Activated CD4-positive, CD25-positive, alpha-beta regulatory T cell treated with anti-CD3 and anti-CD28 coated beads, Interleukin-2, amount 50 U/mL, for 24 hours (primary cell): ENCODE measurements at regions not wholly inside any gene's neighbourhood (a gene's known extent, or its start where the extent isn't known, plus 50 kb on each side); places are given as distances from the start of the nearest gene placed in this dataset.
"Not testable (repeated sequence)": the region's sequence is repeated elsewhere in the genome, so short reads cannot be mapped to it uniquely, and the experiment has no call there.

ENCODE experiments used
- ATAC-seq, 2 donors: fragments of 150-1000 bp; cut with Tn5 transposase; one replicate each; pipeline ENCODE4 v1.10.0; 2021; ENCODE audit warnings: mild to moderate bottlenecking in 1 of 2, moderate library complexity in 1 of 2

DNA sequence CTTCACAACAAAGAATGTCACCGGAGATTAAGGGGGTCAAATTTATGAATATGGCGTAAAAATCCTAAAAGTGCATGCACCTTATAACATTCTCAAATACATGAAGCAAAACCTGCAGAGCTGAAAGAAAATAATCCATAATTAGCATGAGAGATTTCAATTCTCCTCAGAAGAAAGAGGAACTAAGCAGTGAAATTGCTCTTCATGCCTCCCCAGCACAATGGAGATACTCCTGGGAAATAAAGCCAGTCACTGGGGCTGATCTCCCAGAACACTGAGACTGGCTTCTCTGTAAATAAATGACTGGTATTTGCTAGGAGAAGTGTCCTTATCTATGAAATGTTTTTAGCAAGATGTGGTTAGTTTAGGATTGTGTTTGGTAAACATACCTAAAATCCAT lies 68.1 kb downstream of the GOLGA6L6 start:
- not testable (repeated sequence) for ATAC-seq

DNA sequence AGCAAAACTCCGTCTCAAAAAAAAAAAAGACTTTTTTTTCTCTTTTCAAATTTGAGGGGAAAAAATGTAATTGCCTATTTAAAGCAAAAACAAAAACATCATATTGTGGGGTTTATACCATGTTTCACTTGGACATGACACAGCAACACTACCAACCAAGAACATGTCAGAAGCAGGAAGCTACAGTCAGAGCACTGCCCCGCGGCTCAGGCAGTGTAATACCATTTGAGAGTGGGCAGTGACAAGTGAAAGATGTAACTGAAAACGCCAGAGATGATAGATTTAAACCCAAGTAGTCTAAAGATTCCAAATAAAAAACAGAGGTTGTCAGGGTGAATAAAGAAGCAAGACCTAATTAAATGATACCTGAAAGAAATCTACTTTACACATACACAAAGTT lies 68.6 kb downstream of the GOLGA6L6 start:
- ATAC-seq = not testable (repeated sequence)

DNA sequence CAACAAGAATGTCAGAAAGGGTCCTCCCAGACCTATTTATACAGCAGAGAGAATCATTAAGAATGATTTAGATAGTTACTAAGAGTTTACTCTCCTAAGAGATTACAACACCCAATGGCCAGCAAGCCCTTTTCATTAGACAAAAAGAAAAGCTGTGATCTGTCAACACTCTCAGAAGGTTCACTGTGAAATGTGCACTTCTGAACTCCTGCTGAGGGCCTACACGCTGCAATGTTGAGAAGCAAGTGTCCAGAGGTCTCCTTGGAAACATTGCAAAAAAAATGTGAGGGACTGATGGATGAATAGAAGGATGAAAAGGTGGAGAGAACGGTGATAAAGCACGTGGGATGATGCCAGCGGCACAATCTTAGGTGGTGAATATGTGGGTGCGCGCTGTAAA lies 70.8 kb downstream of the GOLGA6L6 start:
- ATAC-seq = not testable (repeated sequence)

DNA sequence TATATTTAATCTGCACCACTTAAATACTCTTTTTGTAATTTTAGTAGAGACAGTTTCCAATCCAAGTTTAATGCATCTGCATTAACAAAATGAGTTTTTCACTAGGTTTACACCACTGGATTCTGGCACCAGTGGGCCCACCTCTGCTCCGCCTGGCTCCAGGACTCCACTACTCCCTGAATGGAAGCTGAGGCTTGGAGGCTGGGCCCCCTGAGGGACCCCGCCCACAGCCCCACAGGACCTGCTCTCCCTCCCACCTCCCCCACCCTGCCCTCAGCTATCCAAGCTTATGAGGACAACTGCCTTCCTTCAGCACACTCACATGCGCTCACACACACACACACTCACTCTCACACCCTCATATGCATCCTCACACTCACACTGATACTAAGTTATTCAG lies 100.5 kb downstream of the GOLGA6L6 start:
- not testable (repeated sequence) for ATAC-seq

DNA sequence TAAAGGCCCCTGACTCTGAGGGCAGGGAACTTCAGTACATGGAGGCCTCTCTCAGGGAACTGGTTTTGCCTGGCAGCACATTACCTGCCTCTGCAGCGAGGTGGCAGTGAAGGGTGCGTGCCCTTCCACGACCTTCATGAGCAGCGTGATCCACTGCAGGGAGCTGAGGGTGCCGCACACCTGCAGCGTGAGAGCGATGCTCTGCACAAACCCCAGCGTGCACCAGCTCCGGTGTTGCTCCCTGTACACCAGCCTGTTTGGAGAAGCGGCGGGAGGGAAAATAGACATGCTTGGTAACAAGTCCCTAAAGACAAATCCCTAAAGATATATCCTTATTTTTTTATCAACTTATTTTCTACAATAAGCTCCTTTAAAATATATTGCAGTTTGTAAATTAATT lies 101.2 kb downstream of the GOLGA6L6 start:
- ATAC-seq = not testable (repeated sequence)

DNA sequence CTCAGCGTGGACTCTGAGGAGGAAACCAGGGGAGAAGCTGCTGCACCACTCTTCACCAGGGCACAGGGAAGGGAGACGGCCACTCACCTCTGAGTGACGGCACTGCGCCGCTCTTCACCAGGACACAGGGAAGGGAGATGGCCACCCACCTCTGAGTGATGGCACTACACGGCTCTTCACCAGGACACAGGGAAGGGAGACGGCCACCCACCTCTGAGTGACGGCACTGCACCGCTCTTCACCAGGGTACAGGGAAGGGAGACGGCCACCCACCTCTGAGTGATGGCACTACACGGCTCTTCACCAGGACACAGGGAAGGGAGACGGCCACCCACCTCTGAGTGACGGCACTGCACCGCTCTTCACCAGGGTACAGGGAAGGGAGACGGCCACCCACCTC lies 102.5 kb downstream of the GOLGA6L6 start:
- not testable (repeated sequence) for ATAC-seq

DNA sequence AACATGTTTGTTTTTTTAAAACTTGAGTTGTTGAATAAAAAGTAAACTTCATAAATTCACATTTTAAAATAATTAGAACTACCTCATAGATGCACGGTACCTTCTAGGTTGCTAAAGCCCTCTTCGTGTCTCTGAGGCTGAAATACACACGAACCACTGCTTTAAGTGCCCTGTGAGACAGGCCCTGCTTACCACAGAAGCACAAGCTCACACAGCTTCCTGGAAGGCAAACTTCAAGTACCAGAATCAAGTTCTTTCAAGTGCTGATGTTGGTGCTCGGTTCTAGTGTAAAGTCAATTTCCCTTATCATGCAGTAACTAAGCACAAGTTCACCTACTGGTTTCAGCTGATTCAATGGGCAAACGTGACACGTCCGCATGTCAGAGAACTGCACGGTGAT lies 103.3 kb downstream of the GOLGA6L6 start:
- ATAC-seq = not testable (repeated sequence)

DNA sequence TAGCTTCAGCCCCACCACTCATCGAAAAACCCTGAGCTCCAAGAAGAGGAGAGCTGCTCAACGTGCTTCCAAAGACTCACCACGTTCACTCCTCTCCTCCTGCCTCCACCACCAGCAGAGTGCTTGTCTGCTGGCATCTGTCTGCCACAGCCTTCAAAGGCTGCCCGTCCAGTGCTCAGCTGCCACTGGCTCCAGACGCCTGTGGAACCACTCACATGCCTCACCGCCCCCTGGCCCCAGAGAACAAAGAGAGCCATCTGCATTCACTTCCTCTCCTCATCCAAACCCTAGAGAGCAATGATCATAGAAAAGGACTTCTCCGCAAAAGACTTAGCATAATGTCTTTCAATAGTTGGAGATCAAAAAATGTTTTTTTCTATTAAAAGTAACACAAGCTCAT lies 108.1 kb downstream of the GOLGA6L6 start:
- not testable (repeated sequence) for ATAC-seq

DNA sequence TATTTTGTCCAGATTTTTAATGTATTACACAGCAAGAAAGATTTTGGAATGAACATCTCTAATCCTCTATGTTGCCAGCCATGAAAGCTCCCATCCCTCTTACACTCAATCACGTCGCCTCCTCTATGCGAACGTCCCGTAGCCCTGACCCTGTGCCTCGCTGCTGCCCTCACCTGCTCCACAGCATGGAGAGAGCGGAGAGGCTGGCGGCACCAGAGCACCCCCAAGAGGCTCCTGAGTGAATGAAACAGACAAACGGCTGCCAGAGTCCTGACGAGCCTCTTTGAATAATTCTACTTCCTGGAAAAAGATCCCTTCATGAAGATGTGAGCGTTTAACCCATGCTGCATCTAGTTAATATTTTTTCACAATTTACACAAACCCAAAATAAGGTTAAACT lies 111.1 kb downstream of the GOLGA6L6 start:
- not testable (repeated sequence) for ATAC-seq

DNA sequence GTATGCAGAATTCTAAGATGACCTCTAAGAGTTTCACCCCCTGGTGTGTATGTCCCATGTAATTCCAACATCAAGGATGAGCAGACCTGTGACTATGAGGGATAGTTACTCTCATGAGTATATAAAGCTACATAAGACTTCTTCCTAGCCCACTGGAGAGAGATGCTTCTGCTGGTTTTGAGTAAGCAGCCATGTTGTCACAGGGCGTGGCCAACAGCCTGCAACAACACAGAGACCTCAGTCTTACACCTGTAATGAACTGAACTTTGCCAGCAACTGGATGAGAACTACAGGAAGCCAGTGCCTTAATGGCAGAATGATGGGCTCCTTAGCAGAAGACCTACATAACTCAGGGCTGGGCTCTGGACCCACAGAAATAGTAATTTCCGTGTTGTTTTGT lies 120.9 kb downstream of the GOLGA6L6 start:
- peak in 1 of 2 donors; percentile 7 for ATAC-seq

DNA sequence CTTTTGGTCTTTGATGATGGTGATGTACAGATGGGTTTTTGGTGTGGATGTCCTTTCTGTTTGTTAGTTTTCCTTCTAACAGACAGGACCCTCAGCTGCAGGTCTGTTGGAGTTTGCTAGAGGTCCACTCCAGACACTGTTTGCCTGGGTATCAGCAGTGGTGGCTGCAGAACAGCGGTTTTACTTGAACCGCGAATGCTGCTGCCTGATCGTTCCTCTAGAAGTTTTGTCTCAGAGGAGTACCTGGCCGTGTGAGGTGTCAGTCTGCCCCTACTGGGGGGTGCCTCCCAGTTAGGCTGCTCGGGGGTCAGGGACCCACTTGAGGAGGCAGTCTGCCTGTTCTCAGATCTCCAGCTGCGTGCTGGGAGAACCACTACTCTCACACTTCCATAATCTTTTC lies 125.0 kb downstream of the GOLGA6L6 start:
- ATAC-seq = not testable (repeated sequence)

DNA sequence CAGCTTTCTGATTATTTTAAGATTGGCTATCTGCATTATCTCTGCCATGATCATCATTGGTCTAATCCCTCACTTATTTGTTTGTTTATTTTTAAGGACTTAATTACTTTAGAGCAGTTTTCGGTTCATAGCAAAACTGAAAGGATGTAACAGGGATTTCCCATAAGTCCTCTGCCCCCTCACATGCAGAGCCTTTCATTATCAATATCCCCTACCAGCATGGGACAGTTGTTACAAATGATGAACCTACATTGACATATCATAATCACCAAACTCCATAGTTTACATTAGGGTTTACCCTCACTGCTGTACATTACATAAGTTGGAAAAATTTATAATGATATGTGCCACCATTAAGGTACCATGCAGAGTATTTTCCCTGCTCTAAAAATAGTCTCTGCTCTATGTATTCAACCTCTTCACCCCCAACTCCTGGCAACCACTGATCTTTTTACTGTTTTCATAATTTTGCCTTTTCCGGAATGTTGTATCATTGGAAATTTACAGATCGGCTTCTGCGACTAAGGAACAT lies 131.9 kb downstream of the GOLGA6L6 start:
- not testable (repeated sequence) for ATAC-seq

DNA sequence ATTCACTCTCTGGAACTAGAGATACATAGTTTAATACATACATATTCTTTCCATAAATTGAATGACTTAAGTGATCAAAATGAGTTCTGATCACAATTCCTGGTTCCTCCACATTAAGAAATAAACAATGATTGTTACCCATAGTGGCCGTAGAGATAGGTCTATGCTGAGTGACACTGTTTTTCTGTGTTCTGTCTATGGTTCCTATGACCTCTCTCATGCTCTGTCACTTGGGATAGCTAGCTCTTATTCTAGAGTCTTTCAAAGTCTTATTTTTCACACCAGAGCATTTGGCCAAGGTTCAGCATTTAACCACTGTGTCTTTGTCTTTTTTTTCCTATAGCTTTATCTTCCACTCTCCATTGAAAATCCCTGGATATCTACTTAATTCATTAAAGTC lies 132.4 kb downstream of the GOLGA6L6 start:
- no peak for ATAC-seq

DNA sequence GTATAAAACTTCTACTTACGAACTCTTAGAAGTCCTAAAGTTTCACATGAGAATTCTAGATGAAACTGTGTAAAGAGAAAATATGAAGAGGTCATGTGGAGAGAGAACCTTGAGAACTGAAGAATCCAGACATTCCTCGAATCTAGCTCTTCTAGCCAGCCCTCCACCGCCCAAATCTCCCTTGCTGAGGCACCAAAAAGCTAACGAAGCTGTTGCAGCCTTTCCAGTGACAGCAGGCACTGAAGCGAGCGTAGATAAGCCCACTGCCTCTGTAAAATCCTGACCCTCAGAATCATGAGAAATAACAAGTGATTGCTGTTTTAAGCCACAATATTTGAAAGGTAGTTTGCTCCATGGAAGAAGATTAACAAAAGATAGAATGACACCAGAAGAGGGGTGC lies 134.0 kb downstream of the GOLGA6L6 start:
- no peak for ATAC-seq

DNA sequence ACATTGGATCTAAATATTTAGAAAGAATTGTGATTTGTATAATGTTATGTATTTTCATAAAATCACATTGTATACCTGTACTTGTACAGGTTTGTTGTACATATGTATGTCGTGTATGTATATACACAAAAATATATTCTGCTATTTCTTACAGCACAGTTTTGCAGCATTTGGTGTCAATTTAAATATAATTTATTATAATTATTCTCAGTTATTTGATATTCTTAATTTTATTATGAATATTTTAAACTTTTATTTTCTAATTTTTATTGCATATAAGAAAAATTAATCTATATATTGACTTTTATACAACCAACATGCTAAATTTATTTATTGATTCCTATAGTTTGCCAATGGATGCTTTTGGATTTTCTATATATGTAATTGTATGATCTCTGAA lies 137.0 kb downstream of the GOLGA6L6 start:
- ATAC-seq = not testable (repeated sequence)

DNA sequence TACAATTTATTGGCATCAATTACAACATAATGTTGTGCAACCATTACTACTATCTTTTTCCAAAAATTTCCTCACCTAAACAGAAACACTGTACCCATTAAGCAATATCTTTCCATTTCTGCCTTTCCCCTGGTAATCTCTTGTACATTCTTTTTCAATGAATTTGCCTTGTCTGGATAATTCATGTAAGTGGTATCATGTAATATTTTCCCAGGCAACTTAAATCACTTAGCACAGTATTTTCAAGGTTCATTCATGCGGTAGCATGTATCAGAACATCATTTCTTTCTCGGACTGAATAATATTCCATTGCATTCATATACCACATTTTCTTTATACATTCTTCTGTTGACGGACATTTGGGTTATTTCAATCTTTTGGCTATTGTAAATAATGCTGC lies 139.0 kb downstream of the GOLGA6L6 start:
- ATAC-seq = not testable (repeated sequence)

DNA sequence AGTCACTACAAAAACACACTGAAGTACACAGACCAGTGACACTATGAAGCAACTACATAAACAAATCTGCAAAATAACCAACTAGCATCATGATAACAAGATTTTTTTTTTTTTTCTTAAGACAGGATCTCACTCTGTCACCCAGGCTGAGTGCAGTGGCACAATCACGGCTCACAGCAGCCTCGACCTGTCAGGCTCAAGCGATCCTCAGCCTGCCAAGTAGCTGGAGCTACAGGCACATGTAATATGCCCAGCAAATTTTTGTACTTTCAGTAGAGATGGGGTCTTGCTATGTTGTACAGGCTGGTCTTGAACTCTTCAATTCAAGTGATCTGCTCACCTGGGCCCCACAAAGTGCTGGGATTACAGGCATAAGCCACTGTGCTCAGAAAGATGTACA lies 140.5 kb downstream of the GOLGA6L6 start:
- ATAC-seq = not testable (repeated sequence)

DNA sequence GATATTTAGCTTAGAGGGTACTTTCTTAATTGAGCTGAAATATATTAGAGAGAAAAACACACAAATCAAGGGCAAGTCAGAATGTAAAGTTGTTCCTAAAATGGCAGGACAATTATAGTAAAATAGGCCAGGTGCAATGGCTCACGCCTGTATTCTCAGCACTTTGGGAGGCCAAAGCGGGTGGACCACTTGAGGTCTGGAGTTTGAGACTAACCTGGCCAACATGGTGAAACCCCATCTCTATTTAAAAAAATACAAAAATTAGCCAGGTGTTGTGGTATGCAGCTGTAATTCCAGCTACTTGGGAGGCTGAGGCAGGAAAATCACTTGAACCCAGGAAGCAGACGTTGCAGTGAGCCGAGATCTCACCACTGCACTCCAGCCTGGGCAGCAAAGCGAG lies 142.9 kb downstream of the GOLGA6L6 start:
- ATAC-seq = not testable (repeated sequence)

DNA sequence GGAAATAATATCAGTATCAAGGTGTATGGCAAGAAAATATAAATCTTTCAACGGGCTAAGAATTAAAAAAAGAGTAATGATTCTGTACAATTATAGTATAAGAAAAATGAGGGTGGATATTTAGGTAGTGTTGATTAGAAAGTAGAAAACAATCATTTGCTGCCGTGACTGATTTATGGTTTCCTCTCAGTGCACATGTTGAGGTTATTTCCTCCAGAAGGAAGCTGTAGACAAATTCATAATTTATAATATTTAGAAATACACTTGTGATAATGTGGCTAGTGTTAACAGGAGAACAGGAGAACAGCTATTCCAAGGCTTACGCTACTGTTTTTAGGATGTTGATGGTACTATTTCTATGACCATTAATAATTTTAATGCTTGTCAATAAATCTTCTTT lies 153.4 kb downstream of the GOLGA6L6 start:
- ATAC-seq = not testable (repeated sequence)

DNA sequence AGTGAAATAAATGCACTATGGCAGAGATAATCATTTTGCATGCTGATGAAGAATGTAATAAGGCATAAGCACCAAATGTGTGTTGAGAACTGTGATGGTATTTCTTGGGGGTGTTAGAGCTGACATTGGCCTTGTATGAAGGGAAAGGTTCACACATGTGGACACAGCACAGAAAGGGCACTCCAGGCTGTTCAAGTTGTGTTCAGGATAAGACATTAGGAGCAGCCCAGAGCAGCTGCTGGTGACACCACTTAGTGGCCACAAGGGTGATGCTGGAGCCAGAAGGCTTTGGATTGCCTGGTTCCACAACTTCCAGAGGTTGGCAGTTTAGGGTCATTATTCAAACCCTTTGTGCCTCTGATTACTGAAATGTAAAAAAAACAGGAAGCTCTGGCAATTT lies 155.4 kb downstream of the GOLGA6L6 start:
- no peak for ATAC-seq

DNA sequence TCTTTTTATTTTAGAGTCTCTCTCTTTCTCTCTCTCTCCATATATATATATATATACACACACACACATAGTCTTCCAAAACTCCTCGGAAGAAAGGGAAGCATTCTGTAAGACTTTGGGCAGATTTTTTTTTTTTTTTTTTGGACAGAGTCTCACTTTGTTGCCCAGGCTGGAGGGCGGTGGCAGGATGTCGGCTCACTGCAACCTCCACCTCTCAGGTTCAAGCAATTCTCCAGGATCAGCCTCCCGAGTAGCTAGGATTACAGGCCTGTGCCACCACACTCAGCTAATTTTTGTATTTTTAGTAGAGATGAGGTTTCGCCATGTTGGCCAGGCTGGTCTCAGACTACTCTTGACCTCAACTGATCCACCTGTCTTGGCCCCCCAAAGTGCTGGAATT lies 161.4 kb downstream of the GOLGA6L6 start:
- not testable (repeated sequence) for ATAC-seq

DNA sequence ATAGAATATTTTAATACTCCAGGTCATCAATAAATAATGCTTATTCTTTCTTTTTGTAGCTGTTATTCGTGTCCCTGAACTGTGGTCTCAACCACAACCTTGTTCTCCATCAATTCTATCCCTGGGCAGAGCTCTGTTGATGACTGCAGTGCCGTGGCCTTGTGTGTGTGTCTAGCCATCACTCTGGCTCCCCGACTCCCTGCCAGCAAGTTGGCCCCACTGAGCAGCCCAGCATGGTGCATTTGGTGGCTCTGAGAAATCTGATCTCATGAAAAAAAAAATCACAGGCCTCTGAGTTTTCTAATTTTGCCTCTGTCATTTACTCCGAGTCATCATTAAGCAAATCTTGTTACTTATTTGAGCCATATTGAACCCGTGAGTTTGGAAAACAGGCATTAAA lies 164.7 kb downstream of the GOLGA6L6 start:
- no peak for ATAC-seq

DNA sequence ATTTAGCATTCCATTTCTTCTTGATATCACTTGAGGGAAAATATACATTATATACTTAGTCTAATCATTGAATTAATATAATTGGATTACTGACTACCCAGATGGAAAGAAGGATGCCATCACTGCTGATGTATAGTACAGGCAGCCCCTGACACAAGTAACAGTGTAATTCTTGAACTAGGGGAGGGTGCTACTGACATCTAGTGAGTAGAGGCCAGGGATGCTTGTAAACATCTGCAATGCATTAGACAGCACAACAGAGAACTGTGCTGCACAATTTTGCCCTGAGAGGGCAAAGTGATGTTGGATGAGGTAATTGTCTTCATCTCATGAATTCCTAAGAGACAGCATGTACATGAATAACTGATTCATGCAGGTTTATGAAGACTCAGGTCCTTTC lies 169.2 kb downstream of the GOLGA6L6 start:
- peak in 1 of 2 donors; percentile 38 for ATAC-seq

DNA sequence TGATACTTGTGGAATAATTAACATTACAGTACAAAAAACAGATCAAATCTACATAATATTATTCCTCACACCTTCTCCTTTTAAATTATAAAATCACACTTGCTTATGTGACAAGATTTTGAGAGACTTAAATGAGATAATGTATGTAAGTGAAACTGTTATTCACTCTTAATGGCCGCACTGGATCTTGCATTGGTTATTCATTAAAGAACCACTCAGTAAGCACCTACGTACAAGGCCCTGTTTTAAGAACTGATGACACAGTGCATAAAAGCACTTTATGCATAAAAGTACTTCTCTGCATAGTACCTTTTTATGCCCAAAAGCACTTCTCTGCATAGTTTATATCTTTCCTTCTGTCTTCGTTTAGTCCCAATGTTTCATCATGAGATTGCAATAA lies 172.1 kb downstream of the GOLGA6L6 start:
- ATAC-seq = no peak

DNA sequence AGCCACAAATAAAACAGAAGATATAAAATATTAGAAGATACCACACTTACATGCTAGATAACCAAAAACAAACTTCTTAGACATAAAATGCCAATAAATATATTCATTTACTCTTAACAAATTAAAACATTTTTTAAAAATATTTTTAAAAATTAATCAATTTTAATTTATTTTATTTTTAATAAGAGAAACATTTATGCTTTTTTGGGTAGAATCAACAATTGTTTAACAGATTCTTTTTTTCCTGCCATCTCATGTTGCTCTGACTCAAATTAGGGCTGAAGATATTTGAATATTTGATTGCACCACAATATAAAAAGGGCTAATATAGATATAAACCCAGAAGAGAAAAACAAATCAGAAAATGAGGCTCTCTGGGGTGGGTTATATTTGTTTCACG lies 172.6 kb downstream of the GOLGA6L6 start:
- ATAC-seq = no peak
